GM18951 (cell line): ENCODE measurements at regions not wholly inside any gene's neighbourhood (a gene's known extent, or its start where the extent isn't known, plus 50 kb on each side); places are given as distances from the start of the nearest gene placed in this dataset.

Experiments used
- POLR2A ChIP-seq: IDR thresholded peaks from 4 replicates; pipeline ENCODE4 v1.6.1; 2011; ENCODE audit warnings: mild to moderate bottlenecking; ENCODE audit not compliant: insufficient read length, insufficient read depth; ENCODE audit errors: extremely low read depth
- in situ Hi-C: fragments of 300-500 bp; cut with MboI; formaldehyde crosslinking; loops from one replicate; pipeline ENCODE4 v1.12.0; 2022; ENCODE audit warnings: low sequenced_read_pairs, mixed read lengths, inconsistent platforms; ENCODE audit not compliant: unreplicated experiment

GRCh38 chr6:81570681-81571080 lies 181.8 kb downstream of the TENT5A start:
- in situ Hi-C loops = no loop called here
- TF ChIP-seq POLR2A = no peak

GRCh38 chr6:81568973-81569372 lies 183.5 kb downstream of the TENT5A start:
- no peak for TF ChIP-seq POLR2A
- in situ Hi-C loops = no loop called here

GRCh38 chr6:81565071-81565470 lies 187.4 kb downstream of the TENT5A start:
- no peak for TF ChIP-seq POLR2A
- in situ Hi-C loops = no loop called here

- in situ Hi-C loops = no loop called here
- TF ChIP-seq POLR2A = no peak
Observed at GRCh38 chr6:81564470-81565068, 187.9 kb downstream of the TENT5A start.

- in situ Hi-C loops = no loop called here
- TF ChIP-seq POLR2A = no peak
Observed at GRCh38 chr6:81562169-81562568, 190.3 kb downstream of the TENT5A start.

GRCh38 chr6:81561731-81562130 lies 190.8 kb downstream of the TENT5A start:
- no peak for TF ChIP-seq POLR2A
- in situ Hi-C loops = no loop called here

GRCh38 chr6:81561071-81561564 lies 191.4 kb downstream of the TENT5A start:
- TF ChIP-seq POLR2A = no peak
- in situ Hi-C loops = no loop called here

- in situ Hi-C loops = no loop called here
- TF ChIP-seq POLR2A = no peak
Observed at GRCh38 chr6:81557811-81558210, 194.7 kb downstream of the TENT5A start.

- TF ChIP-seq POLR2A = no peak
- in situ Hi-C loops = no loop called here
Observed at GRCh38 chr6:81556551-81556950, 195.9 kb downstream of the TENT5A start.

- no peak for TF ChIP-seq POLR2A
Observed at GRCh38 chr6:81553216-81553615, 199.3 kb downstream of the TENT5A start.

GRCh38 chr6:81552644-81553043 lies 199.8 kb downstream of the TENT5A start:
- TF ChIP-seq POLR2A = no peak
- in situ Hi-C loops = no loop called here

More at GRCh38 chr6:81553216-81553615, 199.3 kb downstream of the TENT5A start:
- in situ Hi-C loops = no loop called here

GRCh38 chr6:81547149-81547548 lies 205.3 kb downstream of the TENT5A start:
- no peak for TF ChIP-seq POLR2A
- in situ Hi-C loops = no loop called here

GRCh38 chr6:81534934-81535465 lies 217.5 kb downstream of the TENT5A start:
- in situ Hi-C loops = no loop called here
- TF ChIP-seq POLR2A = no peak

- no peak for TF ChIP-seq POLR2A
- in situ Hi-C loops = no loop called here
Observed at GRCh38 chr6:81531869-81532561, 220.5 kb downstream of the TENT5A start.
